Left colon (tissue), 2 donors: ENCODE measurements at regions not wholly inside any gene's neighbourhood (a gene's known extent, or its start where the extent isn't known, plus 50 kb on each side); places are given as distances from the start of the nearest gene placed in this dataset.
"Not testable (repeated sequence)": the region's sequence is repeated elsewhere in the genome, so short reads cannot be mapped to it uniquely, and the experiment has no call there.

ENCODE experiments used
- ATAC-seq: fragments of 200-7000 bp; cut with Tn5 transposase; one replicate; pipeline ENCODE4 v1.9.1; 2020; ENCODE audit warnings: mild to moderate bottlenecking, moderate library complexity
- DNase-seq, 2 donors: peaks; one replicate each; pipeline ENCODE4 v3.0.0-alpha.2; 2020
- intact Hi-C, 2 donors: fragments of 100-400 bp; cut with DNase I in 1 of 2; cut with micrococcal nuclease in 1 of 2; formaldehyde crosslinking; loops; one replicate each; pipeline versions ENCODE4 v1.11.2 to v1.14.0; 2022; cut with DNase I, micrococcal nuclease
- donor health status: DM: no; HTN: no; CAD: no.
- donor health status: DM: yes; HTN: yes; CAD: no.

- ATAC-seq, DNase-seq, intact Hi-C loops: not testable (repeated sequence)
Measured at GRCh38 chr2:95681589-95682081, 89.8 kb downstream of the TRIM43 start.

DNA sequence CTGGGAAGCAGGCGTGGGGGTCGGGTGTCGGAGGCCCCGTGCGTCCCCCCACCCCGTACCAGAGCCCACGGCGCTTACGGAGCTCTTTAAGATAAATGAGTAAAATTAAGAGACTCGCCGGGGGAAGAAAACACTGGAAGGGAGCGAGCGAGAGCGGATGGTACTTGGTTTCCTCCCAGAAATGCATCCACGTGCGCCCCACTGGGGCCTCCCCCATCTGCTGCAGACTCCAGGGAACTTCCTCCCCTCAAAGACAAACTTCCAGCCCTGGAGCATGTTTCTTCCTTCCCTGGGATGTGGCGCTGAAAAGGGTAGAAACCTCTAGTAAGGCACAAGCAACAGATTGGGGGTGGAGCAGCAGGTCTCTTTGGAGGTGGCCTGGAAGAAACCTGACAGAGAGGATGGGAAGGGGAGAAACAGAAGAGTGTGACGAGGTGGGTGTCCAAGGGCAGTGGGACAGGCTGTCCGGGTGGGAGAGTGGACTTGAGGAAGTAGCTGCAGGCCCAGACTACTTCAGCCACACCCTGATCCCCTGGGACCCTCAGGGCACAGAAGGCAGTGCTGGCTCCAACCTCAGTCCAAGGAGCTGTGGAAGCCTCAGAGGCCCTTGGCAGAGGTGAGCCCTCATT, 91.2 kb downstream of the TRIM43 start:
- intact Hi-C loops, result not testable (repeated sequence)
- ATAC-seq, result peak; percentile 33

DNA sequence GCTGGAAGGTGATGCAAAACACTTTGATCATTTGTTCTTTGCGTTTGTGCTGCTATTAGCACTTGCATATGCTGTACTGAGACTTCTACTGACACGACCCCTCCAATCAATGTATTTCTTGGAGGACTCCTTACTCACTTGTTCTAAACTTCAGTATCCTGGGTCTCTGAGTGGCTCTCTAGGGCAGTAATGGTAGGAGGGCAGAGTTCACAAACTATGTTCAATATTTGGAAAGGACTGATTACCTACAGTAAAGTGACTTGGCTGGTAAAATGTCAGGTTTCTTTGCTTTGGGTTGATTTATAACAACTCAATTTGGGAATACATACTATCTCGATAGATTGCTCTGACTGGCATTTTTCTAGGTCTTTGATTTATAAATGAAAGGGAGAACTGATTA, 93.7 kb downstream of the TRIM43 start:
- intact Hi-C loops, result no loop called here
- peak; percentile 59 for ATAC-seq
- no peak for DNase-seq

More for the DNA sequence above, 91.2 kb downstream of the TRIM43 start:
- not testable (repeated sequence) for DNase-seq

- DNase-seq, intact Hi-C loops: not testable (repeated sequence)
- ATAC-seq, result peak; percentile 36
Measured at GRCh38 chr2:95686056-95686825, 94.4 kb downstream of the TRIM43 start.

GRCh38 chr2:95687852-95688251, 96.1 kb downstream of the TRIM43 start:
- DNase-seq, intact Hi-C loops, ATAC-seq: not testable (repeated sequence)

GRCh38 chr2:95691210-95691609, 99.4 kb downstream of the TRIM43 start:
- ATAC-seq, DNase-seq, intact Hi-C loops: not testable (repeated sequence)

DNA sequence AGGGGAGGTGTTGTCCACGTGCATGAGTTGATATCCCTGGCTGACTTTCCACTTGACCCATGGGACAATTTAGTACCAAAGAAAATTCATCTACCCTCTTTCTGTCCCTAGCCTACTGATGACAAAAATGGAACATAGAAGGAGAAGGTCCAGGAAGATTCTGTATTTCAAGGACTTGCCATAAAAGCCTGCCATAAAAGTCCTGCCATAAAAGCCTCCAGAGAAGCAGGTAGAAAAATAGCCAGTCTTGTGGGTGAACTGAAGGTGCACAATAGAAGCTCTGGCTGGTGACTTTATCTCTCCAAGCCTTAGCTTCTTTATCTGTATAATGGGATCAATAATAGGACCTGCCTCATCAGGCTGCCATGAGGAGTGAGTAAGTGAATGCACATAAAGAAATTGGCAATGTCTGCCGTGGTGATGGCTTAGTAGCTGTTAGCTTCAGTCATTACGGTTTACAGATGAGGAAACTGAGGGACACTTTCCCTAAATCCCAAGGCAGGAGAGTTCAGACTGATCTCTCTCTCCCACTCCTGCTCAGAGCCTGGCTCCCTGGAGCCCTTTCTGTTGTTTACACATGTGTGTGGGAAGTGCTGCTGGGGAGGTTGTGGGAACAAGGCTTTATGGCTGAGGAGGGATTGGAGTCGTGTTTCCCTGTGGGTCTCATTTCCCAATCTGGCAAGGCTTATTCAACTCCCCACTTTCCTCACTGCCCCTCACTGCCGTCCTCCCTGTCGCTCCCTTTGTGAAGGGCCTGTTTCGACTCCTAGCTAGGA, 101.5 kb downstream of the TRIM43 start:
- DNase-seq, intact Hi-C loops: not testable (repeated sequence)
- peak; percentile 82 for ATAC-seq

GRCh38 chr2:95695613-95696012, 103.8 kb downstream of the TRIM43 start:
- ATAC-seq (no peak), DNase-seq (no peak)
- intact Hi-C loops, result no loop called here

- ATAC-seq (no peak), DNase-seq (no peak)
- intact Hi-C loops, result no loop called here
Measured at GRCh38 chr2:95698146-95698545, 106.3 kb downstream of the TRIM43 start.

DNA sequence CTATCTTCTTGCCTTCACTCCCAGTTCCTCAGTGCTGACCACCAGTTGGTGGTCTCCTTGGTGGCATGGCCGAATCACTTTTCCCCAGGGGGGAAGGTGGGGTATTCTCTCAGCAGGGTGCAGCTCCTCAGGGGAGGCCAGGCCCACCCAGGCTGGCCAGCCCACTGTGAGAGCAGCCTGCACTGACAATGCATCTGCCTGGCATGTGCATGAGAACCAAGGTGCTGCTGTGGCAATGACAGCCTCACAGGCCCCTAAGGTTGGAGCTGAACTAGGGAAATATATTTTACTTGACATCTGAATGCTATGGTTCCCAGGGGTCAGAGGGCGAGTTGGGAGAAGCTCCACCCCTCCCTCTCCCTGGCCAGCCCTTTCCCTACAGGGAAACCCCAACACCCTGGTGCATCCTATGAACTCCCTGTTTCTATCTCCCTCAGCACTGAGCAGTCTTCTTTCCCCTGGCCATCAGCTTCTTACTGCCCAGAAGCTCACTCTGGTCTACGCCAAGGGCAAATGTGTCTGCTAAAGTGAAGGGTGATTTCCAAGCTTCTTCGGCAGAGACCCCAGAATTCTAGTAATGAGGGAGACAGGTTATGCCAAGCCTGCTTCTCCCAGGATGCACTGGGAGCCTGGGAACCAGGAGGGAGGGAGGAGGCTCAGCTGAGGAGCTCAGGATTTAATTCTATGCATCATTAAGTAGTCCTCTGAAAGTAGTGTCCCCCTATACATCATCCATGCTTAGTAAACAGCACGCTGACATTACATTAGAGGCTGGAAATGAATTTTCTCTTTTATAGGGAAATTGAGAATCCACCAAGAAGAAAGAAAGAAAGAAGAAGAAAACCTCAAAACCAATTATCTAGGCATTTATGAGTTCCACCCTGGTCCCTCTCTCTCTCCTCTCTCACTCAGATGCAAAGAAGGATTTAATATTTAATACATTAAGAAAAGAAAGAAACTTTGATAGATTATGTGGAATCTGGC, 107.7 kb downstream of the TRIM43 start:
- ATAC-seq, intact Hi-C loops: not testable (repeated sequence)

DNA sequence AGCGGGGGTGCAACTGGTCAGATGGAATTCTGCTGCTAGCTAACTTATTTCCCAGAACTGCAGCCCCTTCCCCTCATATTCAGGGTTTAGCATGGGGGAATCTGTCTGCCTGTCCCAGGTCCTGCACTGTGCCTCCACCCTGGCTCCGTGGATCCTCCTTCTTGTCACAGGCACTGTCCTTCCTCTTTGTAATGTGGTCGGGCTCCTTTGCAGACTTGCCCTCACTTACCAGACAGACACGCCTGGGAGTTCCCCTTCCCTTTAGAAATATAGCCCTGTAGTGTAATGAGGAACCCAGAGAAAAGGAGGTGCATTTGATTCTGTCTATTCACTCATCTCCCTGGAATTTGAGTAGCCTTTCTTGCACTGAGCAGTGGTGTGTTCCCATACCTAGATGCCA, 108.7 kb downstream of the TRIM43 start:
- intact Hi-C loops, result no loop called here
- ATAC-seq, result peak; percentile 26

More for the DNA sequence above, 107.7 kb downstream of the TRIM43 start:
- DNase-seq, result not testable (repeated sequence)

GRCh38 chr2:95702471-95702870, 110.7 kb downstream of the TRIM43 start:
- intact Hi-C loops, result no loop called here
- ATAC-seq, result no peak
- DNase-seq, result no peak

More for the DNA sequence above, 108.7 kb downstream of the TRIM43 start:
- DNase-seq, result no peak

GRCh38 chr2:95707161-95707560, 115.4 kb downstream of the TRIM43 start:
- DNase-seq, intact Hi-C loops, ATAC-seq: not testable (repeated sequence)

DNA sequence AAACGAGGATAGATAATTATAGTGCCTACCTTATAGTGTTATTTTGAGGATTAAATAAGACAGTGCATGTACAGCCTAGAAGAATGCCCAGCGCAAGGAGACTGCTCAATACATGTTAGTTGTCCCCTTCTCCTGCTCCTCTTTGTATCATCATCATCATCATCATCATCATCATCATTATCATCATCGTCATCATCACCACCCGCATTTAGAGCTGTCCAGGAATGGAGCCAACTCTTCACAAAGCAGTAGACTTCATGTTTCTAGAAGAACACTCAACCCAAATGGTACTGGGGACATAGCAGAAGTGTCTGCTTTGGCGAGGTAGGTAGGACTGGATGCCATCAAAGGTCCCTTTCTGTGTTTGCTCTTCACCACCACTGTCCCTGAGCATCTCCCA, 116.0 kb downstream of the TRIM43 start:
- DNase-seq (no peak), ATAC-seq (no peak)
- intact Hi-C loops, result no loop called here

- DNase-seq (no peak), ATAC-seq (no peak)
- intact Hi-C loops, result no loop called here
Measured at GRCh38 chr2:95709831-95710230, 118.0 kb downstream of the TRIM43 start.

- ATAC-seq, DNase-seq, intact Hi-C loops: not testable (repeated sequence)
Measured at GRCh38 chr2:95713470-95714177, 121.8 kb downstream of the TRIM43 start.

DNA sequence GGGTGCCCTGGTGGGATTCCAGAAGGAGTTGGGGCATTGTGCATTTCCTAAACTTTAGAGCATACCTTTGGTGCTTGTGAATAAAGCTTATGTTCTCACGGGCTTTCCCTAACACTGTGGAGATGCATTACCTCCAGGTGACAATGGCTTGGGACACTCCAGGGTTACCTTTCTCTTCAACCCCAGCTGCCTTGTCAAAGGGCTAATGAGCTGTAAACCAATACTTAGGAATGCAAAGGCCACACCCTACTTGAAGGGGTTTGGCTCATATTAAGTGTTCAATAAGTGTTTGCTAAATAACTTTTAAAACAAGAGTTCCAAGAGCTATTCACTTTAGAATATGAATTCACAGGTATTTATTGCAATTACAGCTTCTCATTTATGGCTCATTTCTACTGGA, 122.6 kb downstream of the TRIM43 start:
- intact Hi-C loops, DNase-seq, ATAC-seq: not testable (repeated sequence)
